C1 segment of cervical spinal cord (tissue), 14 donors: ENCODE measurements at regions not wholly inside any gene's neighbourhood (a gene's known extent, or its start where the extent isn't known, plus 50 kb on each side); places are given as distances from the start of the nearest gene placed in this dataset.

Experiments used
- DNase-seq, 14 donors: peaks; one replicate each; lab custom pipeline; 2025; lab: John Stamatoyannopoulos, UW

DNA sequence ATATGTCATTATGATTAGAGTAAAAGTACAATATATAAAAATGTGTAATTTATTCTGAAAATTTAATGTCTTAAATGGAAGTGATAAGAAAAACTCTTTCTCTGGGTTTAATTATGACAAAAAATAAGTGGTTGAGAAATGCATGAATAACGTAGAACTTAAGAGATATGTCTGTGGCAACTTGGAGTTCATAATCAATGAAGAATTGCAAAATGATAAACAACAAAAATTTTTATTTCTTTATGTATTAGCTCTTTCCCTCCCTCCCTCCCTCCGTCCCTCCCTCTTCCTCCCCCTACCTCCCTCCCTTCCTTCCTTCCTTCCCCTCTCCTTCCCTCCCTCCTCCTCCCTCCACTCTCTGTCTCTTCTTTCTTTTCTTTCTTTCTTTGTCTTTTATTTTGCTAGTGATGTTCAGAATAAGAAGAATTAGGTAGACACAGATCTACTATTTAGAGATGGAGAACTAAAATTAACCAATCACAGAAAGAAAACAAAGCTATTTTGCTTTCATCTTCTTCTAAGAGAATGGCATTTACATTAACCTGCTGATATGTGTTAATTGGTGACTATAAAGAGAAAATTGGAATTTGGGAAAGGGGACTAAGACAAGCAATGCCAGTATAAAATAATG lies 96.3 kb upstream of the PDC start:
- no peak for DNase-seq

DNA sequence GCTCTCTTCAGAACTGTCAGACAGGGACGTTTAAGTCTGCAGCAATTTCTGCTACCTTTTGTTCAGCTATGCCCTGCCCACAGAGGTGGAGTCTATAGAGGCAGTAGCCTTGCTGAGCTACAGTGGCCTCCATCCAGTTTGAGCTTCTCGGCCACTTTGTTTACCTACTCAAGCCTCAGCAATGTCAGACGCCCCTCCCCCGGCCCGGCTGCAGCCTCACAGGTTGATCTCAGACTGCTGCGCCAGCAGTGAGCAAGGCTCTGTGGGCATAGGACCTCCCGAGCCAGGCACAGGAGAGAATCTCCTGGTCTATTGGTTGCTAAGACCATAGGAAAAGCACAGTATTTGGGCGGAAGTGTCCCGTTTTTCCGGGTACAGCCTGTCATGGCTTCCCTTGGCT lies 89.9 kb upstream of the PDC start:
- DNase-seq, result no peak

DNA sequence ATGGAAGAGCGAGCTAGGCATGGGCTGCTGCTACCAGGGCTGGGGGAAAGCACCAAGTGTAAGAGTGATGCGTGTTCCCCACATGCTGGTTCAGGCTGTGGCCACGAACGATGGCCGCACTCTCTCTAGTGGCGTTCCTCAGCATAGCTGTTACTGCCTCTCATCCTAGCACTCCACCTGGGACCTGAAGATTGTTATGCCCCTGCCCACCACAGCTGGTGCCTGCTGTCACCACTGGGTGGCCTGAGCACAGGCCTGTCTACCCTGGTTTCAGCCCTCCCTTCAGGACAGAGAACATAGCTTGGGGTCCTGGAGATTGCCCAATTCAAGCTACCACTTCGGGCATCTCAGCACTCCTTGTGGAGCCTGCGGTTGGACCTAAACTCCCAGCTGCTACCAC lies 80.1 kb upstream of the PDC start:
- no peak for DNase-seq

DNA sequence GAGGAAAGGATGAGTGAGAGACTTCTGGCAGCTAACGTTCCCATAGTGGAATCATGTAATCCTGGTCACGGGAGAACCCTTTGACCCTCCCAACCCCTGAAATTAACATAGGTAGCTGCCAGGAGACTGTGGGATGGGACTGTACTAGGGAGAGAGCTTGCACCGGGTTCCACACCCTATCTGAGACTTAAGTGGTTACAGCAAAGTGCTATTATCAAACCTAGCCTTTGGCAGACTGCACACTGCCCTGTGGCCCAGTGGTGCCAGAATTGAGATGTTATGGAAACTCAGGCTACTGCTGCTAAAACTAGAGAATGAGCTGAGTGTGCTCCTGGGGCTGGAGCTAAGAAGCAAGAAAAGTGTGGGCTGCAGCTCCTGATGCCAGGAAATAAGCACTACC lies 79.6 kb upstream of the PDC start:
- DNase-seq, result no peak

DNA sequence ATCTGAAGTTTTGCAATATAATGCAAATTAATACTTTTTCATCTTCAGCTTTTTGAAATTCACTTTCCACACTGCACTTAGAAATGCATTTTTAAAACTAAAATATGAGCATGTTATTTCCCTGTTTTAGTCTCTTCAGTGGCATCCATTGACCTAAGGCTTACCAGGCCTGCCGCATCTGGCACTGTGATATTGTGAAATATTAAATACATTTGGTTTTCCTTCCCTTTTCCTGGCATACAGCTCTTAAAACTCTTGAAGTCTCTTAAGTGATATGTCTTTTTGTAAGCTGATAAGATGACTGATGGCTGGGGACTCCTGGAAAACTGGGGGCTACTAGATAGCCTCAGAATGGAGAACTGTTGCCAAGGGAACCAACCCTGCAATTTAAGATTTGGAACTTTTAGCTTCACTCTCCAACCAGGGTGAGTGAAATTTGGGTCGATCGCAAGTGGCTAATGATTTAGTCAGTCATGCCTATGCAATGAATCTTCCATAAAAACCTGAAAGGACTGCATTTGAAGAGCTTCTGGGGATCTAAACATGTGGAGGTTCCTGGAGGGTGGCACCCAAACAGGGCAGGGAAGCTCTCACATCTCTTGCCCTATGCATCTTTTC lies 75.5 kb upstream of the PDC start:
- no peak for DNase-seq

DNA sequence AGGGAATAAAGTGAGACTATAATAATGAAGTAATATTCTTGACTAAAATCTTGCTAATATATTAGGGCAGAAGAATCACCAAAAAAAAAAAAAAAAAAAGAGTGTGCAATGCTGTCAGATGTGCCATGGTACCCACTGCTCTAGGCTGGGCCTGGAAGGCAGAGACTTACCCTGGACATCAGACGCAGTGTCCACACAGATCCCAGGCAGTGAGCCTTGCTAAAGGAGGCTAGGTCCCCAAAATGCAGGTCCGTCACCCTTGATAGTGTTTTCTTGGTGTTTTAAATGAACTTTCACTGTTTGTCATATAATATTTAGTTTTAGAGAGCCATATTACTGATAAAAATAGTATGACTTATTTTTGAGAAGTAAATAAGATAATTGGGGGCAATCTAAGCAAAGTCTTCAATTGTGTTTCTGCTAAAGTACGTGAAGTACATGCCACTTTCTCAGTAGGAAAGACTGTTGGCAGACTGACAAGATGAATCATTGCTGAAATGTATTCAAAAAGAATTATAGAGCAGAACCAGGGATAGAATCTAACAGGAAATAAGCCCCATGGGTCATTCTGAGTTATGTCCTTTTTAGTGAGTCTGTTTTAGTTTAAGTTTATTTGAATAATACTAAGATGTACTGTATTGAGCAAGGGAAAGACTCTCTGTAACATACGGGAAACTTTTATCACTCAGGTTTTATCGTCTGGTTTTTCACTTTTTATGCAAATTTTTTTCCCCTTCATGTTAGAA lies 74.6 kb upstream of the PDC start:
- DNase-seq, result no peak

DNA sequence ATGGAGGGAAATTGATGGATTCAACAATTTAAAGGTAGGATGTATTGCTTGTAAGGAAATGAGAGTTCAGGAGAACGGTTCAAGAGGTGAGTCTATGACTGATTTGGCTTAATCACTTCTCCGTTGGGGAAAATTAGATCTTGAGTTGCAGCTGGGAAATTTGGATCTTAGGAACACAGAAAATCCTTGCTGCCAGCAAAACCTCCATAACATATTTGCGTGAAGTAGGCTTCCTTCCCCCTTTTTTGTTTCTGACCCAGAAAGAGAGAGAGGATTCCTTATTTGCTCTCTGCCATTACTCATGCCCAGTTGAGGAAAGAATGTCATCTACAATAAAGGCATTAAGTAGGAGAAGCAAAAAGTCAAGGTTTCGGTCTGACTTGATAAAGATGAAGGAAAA lies 73.5 kb upstream of the PDC start:
- DNase-seq, result no peak

DNA sequence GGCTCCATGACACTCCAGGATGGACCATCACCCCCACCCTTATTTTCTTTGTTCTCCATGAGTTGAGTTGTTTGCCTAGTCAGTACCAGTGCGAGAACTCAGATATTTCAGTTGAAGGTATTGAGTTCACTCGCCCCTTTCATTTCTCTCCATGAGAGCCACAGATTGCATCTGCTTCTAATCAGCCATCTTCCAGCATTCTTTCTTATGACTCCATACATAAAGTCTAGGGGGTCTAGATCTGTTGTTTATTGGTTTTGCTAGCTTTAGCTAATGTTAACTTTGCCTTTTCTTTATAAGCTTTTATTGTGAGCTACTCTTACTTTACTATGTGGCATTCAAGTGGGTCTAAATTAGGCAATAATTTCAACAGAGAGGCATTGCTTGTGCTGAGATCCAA lies 71.6 kb upstream of the PDC start:
- no peak for DNase-seq

DNA sequence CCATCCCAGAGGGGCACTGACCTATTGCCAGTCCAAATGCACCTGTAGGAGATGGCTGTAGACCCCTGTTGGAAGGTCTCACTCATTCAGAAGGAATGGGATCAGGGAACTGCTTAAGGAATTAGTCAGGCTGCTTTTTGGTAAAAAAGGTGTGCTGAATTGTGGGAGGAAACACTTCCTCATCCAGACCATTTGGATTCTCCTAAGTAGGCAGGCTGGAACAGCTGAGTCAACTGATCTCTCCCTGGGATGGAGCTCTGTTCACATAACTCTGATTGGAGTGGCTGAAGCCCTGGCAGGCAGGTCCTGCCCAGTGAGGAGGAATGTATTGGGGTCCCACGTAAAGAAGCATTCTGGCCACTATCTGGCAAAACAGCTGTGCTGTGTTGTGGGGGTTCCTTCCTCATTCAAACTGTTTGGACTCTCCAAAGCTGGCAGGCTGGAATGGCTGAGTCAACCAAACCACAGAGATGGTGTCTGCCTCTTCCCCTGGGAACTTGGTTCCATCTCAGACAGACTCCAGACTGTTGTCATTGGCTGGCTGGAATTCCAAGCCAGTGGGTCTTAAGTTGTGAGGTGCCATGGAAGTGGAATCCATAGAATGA lies 70.7 kb upstream of the PDC start:
- DNase-seq, result no peak

DNA sequence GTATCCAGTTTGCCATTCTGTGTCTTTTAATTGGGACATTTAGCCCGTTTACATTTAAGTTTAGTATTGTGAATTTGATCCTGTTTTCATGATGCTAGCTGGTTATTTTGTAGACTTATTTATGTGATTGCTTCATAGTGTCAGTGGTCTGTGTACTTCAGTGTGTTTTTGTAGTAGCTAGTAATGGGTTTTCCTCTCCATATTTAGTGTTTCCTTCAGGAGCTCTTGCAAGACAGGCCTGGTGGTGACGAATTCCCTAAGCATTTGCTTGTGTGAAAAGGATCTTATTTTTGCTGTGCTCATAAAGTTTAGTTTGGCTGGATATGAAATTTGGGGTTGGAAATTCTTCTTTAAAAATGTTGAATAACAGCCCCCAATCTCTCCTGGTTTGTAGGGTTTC lies 69.2 kb upstream of the PDC start:
- DNase-seq, result no peak

DNA sequence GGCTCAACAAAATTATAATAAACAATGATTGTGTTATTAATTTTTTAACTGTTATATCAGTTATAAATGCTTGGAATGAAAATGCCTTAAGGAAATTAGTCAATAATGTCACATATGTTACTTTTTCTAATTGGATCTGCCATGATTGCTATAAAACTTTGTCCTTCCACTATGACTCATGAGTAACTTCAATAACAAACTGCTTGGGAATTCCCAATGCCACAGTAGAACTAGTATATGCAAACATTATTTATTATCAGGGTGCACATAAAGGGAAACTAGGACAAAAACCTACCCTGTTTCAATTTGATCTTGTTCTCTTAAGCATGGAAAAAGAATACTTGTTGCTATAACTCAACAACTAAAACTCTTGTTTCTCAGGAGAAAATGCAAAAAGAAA lies 59.1 kb upstream of the PDC start:
- no peak for DNase-seq

DNA sequence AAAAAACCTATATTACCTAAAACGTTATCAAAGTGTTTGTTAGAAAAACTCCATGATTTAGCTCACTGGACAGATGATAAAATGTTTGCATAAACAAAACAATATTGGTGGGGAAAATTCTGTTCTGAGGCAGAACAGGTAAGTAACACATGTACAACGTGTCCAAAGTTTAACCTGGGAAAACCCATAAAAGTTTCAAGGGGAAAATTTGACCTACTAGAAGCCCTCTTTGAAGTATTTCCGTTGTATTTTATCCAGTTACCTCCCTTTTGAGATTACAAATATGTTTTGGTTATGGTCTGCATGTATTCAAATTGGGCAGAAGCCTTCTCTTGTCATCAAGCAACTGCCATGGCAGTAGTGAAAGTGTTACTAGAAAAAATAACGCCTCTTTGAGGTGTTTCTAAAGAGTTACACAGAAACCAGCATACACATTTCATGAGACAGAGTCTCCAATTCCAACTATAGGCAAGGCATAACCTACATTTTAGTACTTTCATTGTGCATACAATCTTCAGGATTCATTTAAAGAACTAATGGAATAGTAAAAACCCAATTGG lies 58.0 kb upstream of the PDC start:
- DNase-seq, result no peak

DNA sequence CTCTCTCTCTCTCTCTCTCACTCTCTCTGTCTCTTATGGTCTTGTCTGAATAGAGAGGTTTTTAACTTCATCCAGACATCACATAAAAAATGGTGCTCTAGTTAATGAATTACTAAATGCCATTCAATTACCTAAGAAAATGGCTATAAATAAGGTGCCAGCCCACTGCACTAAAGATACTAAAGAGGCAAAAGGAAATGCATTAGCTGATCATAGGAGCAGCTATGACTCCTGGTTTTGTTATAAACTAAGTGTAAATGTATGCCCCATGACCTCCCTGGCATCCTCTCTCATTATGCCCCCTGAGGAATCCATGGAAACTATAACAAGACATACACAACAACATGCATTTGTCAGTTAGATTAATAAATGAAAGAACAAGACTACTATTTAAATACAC lies 57.5 kb upstream of the PDC start:
- no peak for DNase-seq

DNA sequence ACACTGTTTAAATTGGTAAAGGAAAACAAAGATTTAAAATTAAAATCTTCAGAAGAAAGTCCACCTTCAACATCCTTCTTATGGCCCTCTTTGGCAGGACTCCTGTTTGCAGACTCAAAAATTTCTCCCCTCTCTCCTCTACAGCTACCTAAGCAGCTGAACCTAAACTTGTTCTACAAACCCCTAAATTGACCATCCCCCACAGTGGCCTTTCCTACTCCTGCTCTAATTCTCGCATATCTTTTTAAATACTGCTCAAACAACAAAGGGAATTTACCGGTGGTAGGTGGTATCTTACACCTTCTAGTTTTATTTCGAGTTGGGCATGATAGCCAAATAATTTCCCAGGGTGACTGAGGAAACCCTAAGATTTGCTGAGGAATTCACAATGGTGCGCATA lies 53.5 kb upstream of the PDC start:
- no peak for DNase-seq

DNA sequence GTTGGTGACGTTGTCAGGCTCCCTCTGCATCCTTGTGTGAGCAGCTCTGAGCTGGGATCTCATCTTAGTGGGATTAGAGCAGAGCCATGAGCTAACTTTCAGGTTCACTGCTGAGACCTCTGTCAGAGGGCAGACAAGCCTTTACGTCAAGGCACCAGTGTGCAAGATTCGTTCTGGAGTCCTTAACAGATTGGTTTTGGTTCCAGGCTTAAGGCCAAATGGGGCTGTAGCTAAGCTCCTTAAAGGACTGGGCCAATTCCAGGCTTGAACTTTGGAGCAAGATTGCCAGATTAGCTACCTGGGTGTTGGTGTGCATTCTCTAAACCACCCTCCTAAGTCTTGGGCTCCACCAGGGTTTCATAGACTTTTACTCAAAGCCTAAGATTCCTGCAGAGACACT lies 52.6 kb upstream of the PDC start:
- DNase-seq, result no peak

DNA sequence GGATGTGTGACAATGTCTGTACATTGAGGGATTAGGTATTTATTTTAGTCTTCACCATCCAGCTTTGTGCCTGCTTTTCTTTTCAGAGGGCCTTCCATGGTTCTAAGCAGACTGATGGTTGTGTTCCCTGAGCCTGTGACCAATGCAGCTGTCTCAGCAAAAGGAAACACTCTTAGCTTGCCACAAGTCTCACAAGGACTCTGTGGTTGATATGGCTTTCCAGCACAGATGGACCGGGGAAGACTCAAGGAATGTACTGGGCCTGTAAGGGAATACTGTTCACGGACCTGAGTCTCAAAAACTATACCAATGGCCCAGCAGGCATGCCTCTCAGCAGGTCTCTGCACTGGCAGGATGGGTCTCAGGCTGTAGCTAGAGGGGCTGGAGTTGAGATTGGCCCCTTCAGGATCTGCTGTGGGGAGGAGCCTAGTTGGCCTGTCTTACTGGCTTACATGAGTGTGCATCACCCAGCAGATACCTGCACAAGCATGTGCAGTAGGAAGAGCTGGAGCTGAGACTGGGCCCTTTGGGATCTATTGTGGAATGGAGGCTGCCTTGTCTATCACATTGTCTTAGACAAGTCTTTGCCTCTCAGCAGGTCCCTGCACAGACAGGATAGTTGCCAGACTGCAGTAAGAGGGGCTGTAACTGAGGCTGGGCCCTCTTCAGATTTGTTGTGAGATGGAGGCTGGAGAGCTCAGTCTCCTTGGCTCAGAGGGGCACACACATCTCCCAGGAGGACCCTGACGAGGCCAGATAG lies 52.0 kb upstream of the PDC start:
- DNase-seq, result no peak

DNA sequence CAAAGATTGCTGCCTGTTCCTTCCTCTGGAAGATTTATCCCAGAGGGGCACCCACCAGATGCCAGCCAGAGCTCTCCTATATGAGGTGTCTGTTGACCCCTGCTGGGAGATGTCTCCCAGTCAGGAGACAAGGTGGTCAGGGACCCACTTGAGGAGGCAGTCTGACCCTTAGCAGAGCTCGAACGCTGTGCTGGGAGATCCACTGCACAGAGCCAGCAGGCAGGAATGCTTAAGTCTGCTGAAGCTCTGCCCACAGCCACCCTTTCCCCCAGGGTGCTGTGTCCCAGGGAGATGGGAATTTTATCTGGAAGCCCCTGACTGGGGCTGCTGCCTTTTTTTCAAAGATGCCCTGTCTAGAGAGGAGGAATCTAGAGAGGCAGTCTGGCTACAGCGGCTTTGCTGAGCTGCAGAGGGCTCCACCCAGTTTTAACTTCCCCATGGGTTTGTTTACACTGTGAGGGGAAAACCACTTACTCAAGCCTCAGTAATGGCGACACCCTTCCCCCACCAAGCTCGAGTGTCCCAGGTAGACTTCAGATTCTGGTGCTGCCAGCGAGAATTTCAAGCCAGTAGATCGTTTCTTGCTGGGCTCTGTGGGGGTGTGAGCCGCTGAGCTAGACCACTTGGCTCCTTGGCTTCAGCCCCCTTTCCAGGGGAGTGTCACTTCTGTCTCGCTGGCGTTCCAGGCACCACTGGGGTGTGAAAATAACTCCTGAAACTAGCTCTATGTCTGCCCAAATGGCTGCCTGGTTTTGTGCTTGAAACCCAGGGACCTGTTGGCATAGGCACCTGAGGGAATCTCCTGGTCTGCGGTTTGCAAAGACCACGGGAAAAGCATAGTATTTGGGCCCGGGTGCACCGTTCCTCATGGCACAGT lies 51.1 kb upstream of the PDC start:
- no peak for DNase-seq
